Gastroesophageal sphincter (tissue), 3 donors: ENCODE measurements at regions not wholly inside any gene's neighbourhood (a gene's known extent, or its start where the extent isn't known, plus 50 kb on each side); places are given as distances from the start of the nearest gene placed in this dataset.

Experiments used
- POLR2A ChIP-seq, 2 donors: fragments of 450-650 bp; IDR thresholded peaks; one replicate each; pipeline ENCODE4 v1.6.1; 2017; ENCODE audit warnings: antibody characterized with exemption in 2 of 2, mild to moderate bottlenecking in 2 of 2, moderate library complexity in 1 of 2
- POLR2AphosphoS5 ChIP-seq: sonication (generic); formaldehyde crosslinking; IDR thresholded peaks from one replicate; pipeline ENCODE4 v1.6.1; 2017; ENCODE audit warnings: antibody characterized with exemption
- TF ChIP-seq, protein P1 (sequence below), 4 experiments: fragments of 200-600 bp in 2 of 4; fragments of 450-650 bp in 2 of 4; sonication (generic) in 1 of 4; IDR thresholded peaks; one replicate each; pipeline ENCODE4 v1.5.1; 2017 to 2019; ENCODE audit warnings: antibody characterized with exemption in 4 of 4, mild to moderate bottlenecking in 2 of 4, moderate library complexity in 2 of 4

DNA sequence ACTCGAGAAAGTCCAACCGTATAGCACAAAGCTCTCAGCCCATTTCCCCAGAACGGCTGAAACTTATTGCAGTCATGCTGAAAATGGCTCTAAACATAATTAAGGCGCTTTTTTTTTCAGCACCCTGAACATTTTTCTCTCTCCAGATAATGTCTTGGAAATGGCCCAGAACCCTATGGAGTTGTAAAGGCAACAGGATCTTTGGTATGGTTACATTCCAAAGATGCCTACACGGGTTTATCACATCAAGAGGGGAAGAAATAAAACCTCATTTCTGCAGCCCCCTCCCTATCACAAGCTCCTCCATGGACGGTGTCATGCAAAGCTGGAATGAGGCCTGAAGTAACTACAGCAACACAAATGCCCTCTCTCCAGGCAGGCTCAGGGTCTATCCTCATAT lies 126.4 kb upstream of the GALNT2 start:
- TF ChIP-seq, protein P1, sequence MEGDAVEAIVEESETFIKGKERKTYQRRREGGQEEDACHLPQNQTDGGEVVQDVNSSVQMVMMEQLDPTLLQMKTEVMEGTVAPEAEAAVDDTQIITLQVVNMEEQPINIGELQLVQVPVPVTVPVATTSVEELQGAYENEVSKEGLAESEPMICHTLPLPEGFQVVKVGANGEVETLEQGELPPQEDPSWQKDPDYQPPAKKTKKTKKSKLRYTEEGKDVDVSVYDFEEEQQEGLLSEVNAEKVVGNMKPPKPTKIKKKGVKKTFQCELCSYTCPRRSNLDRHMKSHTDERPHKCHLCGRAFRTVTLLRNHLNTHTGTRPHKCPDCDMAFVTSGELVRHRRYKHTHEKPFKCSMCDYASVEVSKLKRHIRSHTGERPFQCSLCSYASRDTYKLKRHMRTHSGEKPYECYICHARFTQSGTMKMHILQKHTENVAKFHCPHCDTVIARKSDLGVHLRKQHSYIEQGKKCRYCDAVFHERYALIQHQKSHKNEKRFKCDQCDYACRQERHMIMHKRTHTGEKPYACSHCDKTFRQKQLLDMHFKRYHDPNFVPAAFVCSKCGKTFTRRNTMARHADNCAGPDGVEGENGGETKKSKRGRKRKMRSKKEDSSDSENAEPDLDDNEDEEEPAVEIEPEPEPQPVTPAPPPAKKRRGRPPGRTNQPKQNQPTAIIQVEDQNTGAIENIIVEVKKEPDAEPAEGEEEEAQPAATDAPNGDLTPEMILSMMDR (IDR thresholded peaks at IDR 0.05): no peak
- TF ChIP-seq POLR2AphosphoS5 (no peak), POLR2A (IDR thresholded peaks at IDR 0.05) (no peak)
